Pons (tissue), 1 donor: ENCODE measurements at regions not wholly inside any gene's neighbourhood (a gene's known extent, or its start where the extent isn't known, plus 50 kb on each side); places are given as distances from the start of the nearest gene placed in this dataset.
"Not testable (repeated sequence)": the region's sequence is repeated elsewhere in the genome, so short reads cannot be mapped to it uniquely, and the experiment has no call there.

Source experiments
- DNase-seq: peaks from one replicate; pipeline ENCODE4 v3.0.0-alpha.2; 2016; ENCODE audit warnings: low spot score

GRCh38 chr21:27323331-27323730, 356.4 kb upstream of the ADAMTS5 start:
- DNase-seq: no peak

GRCh38 chr21:27321791-27322190, 354.9 kb upstream of the ADAMTS5 start:
- DNase-seq: peak; percentile 47

- DNase-seq: peak; percentile 73
Measured at GRCh38 chr21:27320868-27321267, 354.0 kb upstream of the ADAMTS5 start.

- not testable (repeated sequence) for DNase-seq
Measured at GRCh38 chr21:27317601-27318000, 350.7 kb upstream of the ADAMTS5 start.

GRCh38 chr21:27315373-27315772, 348.5 kb upstream of the ADAMTS5 start:
- DNase-seq: no peak

GRCh38 chr21:27314131-27314530, 347.2 kb upstream of the ADAMTS5 start:
- no peak for DNase-seq

- no peak for DNase-seq
Measured at GRCh38 chr21:27306791-27307775, 340.2 kb upstream of the ADAMTS5 start.

- DNase-seq: no peak
Measured at GRCh38 chr21:27306206-27306605, 339.3 kb upstream of the ADAMTS5 start.

- DNase-seq: no peak
Measured at GRCh38 chr21:27301220-27301619, 334.3 kb upstream of the ADAMTS5 start.

GRCh38 chr21:27300770-27301169, 333.9 kb upstream of the ADAMTS5 start:
- DNase-seq: no peak

GRCh38 chr21:27298465-27298864, 331.6 kb upstream of the ADAMTS5 start:
- no peak for DNase-seq

- no peak for DNase-seq
Measured at GRCh38 chr21:27293239-27293638, 326.4 kb upstream of the ADAMTS5 start.

GRCh38 chr21:27292783-27293182, 325.9 kb upstream of the ADAMTS5 start:
- no peak for DNase-seq

GRCh38 chr21:27292229-27292628, 325.3 kb upstream of the ADAMTS5 start:
- no peak for DNase-seq

- no peak for DNase-seq
Measured at GRCh38 chr21:27291006-27291405, 324.1 kb upstream of the ADAMTS5 start.

- no peak for DNase-seq
Measured at GRCh38 chr21:27290028-27290427, 323.1 kb upstream of the ADAMTS5 start.

GRCh38 chr21:27286760-27287159, 319.9 kb upstream of the ADAMTS5 start:
- no peak for DNase-seq

GRCh38 chr21:27277110-27277509, 310.2 kb upstream of the ADAMTS5 start:
- DNase-seq: no peak

- no peak for DNase-seq
Measured at GRCh38 chr21:27275294-27275927, 308.5 kb upstream of the ADAMTS5 start.

GRCh38 chr21:27269644-27270043, 302.8 kb upstream of the ADAMTS5 start:
- no peak for DNase-seq

GRCh38 chr21:27268290-27268689, 301.4 kb upstream of the ADAMTS5 start:
- DNase-seq: no peak

- no peak for DNase-seq
Measured at GRCh38 chr21:27265949-27266348, 299.1 kb upstream of the ADAMTS5 start.

GRCh38 chr21:27265492-27265891, 298.6 kb upstream of the ADAMTS5 start:
- DNase-seq: no peak
